Neural cell (in vitro differentiated cells): ENCODE measurements at regions not wholly inside any gene's neighbourhood (a gene's known extent, or its start where the extent isn't known, plus 50 kb on each side); places are given as distances from the start of the nearest gene placed in this dataset.

Experiments
- CTCF ChIP-seq: fragments of 450-650 bp; IDR thresholded peaks from 2 replicates; pipeline ENCODE4 v1.5.1; 2014; ENCODE audit warnings: antibody characterized with exemption, mild to moderate bottlenecking, moderate library complexity; ENCODE audit not compliant: poor library complexity, severe bottlenecking
- EZH2 ChIP-seq: fragments of 200-600, 300-800 bp; shearing (Covaris generic), sonication (generic); IDR thresholded peaks from 2 replicates; pipeline ENCODE4 v1.6.1; 2014; ENCODE audit warnings: antibody characterized with exemption, low read length, borderline replicate concordance, mild to moderate bottlenecking; ENCODE audit not compliant: insufficient read depth, poor library complexity, severe bottlenecking
- RAD21 ChIP-seq: fragments of 450-650 bp; conservative IDR thresholded peaks from 2 replicates; pipeline ENCODE4 v1.6.1; 2014; ENCODE audit warnings: antibody characterized with exemption, mild to moderate bottlenecking, moderate library complexity
- SMC3 ChIP-seq: fragments of 450-650 bp; conservative IDR thresholded peaks from 2 replicates; pipeline ENCODE4 v1.6.1; 2014; ENCODE audit warnings: antibody characterized with exemption, mild to moderate bottlenecking, moderate library complexity; ENCODE audit not compliant: poor library complexity

DNA sequence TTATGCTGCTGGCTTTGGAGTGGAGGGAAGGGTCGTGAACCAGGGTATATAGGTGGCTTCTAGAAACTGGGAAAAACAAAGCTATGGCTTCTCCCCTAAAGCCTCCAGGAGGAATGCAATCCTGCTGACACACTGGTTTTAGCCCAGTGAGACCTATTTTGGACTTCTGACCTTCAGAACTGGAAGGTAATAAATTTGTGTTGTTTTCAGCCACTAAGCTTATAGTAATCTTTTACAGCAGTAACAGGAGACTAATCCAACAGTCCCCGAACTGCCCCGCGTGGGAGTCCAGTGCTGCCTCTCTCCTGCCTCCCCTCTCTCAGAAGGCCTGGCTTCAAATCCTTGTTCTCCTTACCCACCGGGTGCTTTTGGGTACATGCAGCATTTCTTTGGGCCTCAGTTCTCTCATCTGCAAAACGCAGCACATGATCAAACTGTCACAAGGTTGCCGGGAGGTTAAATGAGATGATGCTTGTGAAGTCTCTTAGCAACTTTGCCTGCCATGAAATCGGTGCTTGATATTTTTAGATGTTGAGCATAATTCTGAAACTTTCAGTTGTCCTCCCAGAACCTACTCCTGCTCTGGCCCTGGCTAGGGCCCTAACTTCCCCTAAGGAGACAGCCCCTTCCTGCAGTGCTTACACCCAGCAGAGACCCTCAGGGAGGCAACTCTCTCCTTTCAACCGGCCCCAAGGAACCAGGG lies 127.3 kb upstream of the BOD1 start:
- TF ChIP-seq CTCF (no peak), EZH2 (no peak), RAD21 (no peak), SMC3 (no peak)
